HL-60/S4 treated with phorbol 12-myristate 13-acetate at 8.2 ng/mL for 4 days and 3 days (cell line): ENCODE measurements at regions not wholly inside any gene's neighbourhood (a gene's known extent, or its start where the extent isn't known, plus 50 kb on each side); places are given as distances from the start of the nearest gene placed in this dataset.

Experiments used
- in situ Hi-C: fragments of 300-500 bp; cut with MboI; formaldehyde crosslinking; loops from 2 replicates; pipeline ENCODE4 v1.15.0; 2022; ENCODE audit warnings: low sequenced_read_pairs

GRCh38 chr11:112398798-112399478, 138.3 kb upstream of the PLET1 start:
- in situ Hi-C loops: no loop called here

GRCh38 chr11:112400476-112401014, 139.9 kb upstream of the PLET1 start:
- in situ Hi-C loops: no loop called here

- in situ Hi-C loops: no loop called here
Observed at GRCh38 chr11:112401036-112401769, 140.5 kb upstream of the PLET1 start.

GRCh38 chr11:112403432-112403831, 142.8 kb upstream of the PLET1 start:
- in situ Hi-C loops: no loop called here

- in situ Hi-C loops: no loop called here
Observed at GRCh38 chr11:112404112-112404511, 143.5 kb upstream of the PLET1 start.

GRCh38 chr11:112408517-112408916, 147.9 kb upstream of the PLET1 start:
- in situ Hi-C loops: no loop called here

- in situ Hi-C loops: no loop called here
Observed at GRCh38 chr11:112410325-112410724, 149.7 kb upstream of the PLET1 start.

GRCh38 chr11:112412383-112412782, 151.7 kb upstream of the PLET1 start:
- in situ Hi-C loops: no loop called here

DNA sequence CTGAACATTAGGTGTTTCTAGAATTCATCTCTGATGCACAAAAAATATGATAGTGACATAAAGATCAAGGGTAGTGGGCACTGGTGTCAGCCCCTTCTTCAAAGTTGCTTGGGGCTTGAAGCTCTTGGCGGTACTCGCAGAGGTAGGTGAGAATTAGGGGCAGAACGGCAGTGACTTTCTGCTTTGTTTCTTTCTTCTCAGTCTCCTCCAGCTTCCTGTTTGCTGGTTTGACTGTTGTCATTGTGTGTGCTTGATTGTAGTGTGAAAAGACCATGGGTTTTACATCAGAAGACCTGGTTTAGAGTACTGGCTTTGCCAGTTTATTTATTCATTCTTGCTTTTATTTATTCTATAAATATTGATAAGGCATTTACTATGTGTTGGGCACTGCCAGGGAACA, 156.7 kb upstream of the PLET1 start:
- in situ Hi-C loops: no loop called here

DNA sequence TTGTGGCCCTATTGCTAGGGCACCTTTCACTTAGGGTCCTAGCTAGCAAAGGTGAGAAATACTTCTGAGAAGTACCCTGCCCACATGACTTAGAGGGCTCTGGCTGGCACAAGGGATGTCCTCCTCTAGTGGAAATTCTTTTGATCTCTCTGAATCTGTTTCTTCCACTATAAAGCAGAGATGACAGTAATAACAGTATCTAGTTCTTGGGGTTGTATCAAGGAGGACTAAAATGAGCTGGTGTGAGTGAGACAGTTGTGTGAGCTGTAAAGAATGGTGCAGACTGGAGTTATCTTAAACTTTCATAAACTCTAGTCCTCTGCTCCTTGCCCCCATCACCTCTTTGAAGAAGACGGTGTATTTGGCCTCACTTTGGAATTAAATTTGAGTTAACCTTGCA, 157.8 kb upstream of the PLET1 start:
- in situ Hi-C loops: no loop called here

DNA sequence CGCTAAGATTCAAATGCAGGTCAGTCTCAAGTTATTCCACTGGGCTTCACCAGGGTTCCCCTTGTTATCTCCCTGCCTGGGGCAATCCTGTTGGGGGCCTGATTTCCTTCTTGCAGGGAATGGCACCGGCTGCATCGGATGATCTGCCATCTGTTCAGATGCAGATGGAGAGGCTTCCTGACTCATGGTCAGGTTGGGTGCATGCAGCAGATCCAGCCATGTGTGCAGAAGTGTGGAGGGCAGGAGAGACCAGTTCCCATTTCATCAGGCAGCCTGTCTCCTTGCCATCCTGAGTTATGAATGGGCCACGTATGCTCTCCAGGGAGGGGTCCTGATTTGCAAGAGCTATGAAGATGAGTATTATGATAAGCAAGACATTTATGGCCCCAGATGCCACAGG, 161.2 kb upstream of the PLET1 start:
- in situ Hi-C loops: no loop called here

GRCh38 chr11:112425121-112425520, 164.5 kb upstream of the PLET1 start:
- in situ Hi-C loops: no loop called here

GRCh38 chr11:112437096-112437495, 176.4 kb upstream of the PLET1 start:
- in situ Hi-C loops: no loop called here

GRCh38 chr11:112439614-112440013, 179.0 kb upstream of the PLET1 start:
- in situ Hi-C loops: no loop called here

- in situ Hi-C loops: no loop called here
Observed at GRCh38 chr11:112440518-112440917, 179.9 kb upstream of the PLET1 start.

- in situ Hi-C loops: no loop called here
Observed at GRCh38 chr11:112448168-112448567, 187.5 kb upstream of the PLET1 start.

DNA sequence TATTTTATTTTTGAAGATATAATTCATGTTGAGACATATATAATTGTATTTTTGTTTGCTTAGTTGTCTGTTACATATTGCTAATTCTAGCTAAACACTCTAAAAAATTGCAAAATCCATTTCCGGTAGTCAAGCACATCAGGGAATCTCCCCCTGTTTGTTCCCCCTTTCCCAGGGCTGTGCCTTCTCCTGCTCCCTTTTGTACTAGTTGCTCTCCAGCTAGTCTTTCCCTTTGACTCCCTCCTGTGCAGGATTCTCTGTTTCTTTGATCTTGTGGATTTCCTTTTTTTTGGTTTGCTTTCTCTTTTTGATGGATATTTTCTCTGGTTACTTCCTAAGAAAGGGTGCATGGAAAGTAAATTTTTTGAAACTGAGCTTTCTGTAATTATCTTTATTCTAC, 188.1 kb upstream of the PLET1 start:
- in situ Hi-C loops: no loop called here

DNA sequence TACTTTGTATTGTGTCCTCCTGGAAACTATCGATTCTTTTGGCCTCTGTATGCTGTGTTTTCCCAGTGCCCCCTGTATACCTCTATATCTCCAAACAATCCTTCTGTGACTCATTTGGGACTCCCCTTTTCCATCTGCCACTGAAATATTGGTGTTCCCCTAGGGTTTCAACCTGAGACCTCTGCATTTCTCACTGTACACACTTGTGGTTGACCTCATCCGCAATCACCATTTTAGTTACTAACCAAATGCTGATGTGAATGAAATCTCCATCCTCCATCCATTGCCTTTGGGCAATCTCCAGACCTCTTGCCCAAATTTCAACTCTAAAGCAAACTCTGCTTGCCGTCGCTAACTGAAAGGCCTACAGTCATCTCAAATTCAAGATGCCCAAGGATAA, 190.6 kb upstream of the PLET1 start:
- in situ Hi-C loops: no loop called here

GRCh38 chr11:112453601-112454577, 193.2 kb upstream of the PLET1 start:
- in situ Hi-C loops: no loop called here

DNA sequence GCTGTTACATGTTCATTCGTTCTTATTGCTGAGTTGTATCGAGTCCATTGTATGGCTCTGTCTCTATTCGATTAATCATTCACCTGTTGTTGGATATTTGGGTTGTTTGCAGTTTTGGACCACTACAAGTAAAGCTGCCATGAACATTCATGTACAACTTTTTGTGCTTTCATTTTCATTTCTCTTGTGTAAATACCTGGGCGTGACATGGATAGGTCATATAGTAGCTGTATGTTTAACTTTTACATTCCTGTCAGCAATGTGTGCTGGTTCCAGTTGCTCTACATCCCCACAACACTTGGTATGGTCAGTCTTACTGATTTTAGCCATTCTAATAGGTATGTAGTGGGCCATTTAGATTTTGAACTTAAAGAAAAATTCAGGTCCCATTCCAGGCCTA, 194.2 kb upstream of the PLET1 start:
- in situ Hi-C loops: no loop called here

DNA sequence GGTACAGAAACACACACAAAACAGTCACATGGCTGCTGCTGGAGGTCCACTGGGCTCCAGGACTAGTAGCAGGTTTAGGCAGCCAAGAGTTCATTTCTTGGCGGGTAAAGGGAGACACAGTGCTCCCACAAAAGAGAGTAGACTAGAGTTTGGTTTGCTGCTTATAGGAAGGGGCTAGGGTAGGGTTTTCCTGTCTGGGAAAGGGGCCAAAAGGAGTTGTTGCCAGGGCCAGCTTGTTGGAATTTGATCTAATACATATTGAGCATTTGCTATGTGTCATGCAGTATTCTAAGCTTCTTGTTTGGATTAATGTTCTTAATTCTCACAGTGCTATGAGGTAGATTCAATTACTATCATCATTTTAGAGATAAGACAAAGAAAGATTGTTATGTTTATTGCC, 195.1 kb upstream of the PLET1 start:
- in situ Hi-C loops: no loop called here
